ENCODE measurements at regions not wholly inside any gene's neighbourhood (a gene's known extent, or its start where the extent isn't known, plus 50 kb on each side); places are given as distances from the start of the nearest gene placed in this dataset.
A peak's percentile ranks its signal among the peaks of the same experiment; 100 is the strongest.

- peak overlapping the region; percentile 69 for H3K14ac ChIP-seq (replicated peaks; ENCODE audit: low read depth, low read length)
- H3K23ac ChIP-seq (ENCODE audit: low read depth, low read length): 0 out of 2 replicates have a peak overlapping the region, but pooled peaks have one; percentile 33
- peak overlapping the region; percentile 9; the same call in 1 of the 3 replicates for H2BK15ac ChIP-seq (ENCODE audit: low read depth, low read length)
- no TSS peak for BruUV-seq (replicated peaks)
- peak overlapping the region; percentile 86 for H2BK20ac ChIP-seq (ENCODE audit: low read depth, low read length)
- H3K4me1 ChIP-seq (ENCODE audit: control insufficient read depth, insufficient read depth, low read length): peaks cover 18% of the 10 kb centered on the region
- peak overlapping the region; percentile 68 for H2AK9ac ChIP-seq (replicated peaks; ENCODE audit: low read depth, low read length, poor library complexity)
- H3K27ac ChIP-seq (ENCODE audit: insufficient read depth, low read length): peak overlapping the region; percentile 8; the same call in 1 of the 2 replicates
- no peak overlapping the region for H3K9ac ChIP-seq (ENCODE audit: low read depth, low read length)
- H3K9me1 ChIP-seq (ENCODE audit: insufficient read depth, low read length): peaks cover 13% of the 10 kb centered on the region
- H4K5ac ChIP-seq (ENCODE audit: low read depth, low read length): peak overlapping the region; percentile 11; the same call in 1 of the 2 replicates
- DNase-seq (no peak), ATAC-seq (ENCODE audit: low read depth) (no peak)
- H4K8ac ChIP-seq (ENCODE audit: low read depth in 2 of 2, low read length in 2 of 2): peak overlapping the region; percentile 25 to 55; a peak in 3 of 4 replicates
- ChIA-PET CTCF (interaction anchor here (0.5 to 0.9 kb wide), 2 partner anchors 9 to 156 kb away, joined by 3 read pairs; no protein-coding TSS in a partner anchor), POLR2A (ENCODE audit: unreplicated experiment) (no interaction called here)
- peak overlapping the region; percentile 89 for H2BK120ac ChIP-seq (ENCODE audit: low read depth, low read length)
- H2AFZ ChIP-seq (replicated peaks; ENCODE audit: low read length, poor library complexity): peak overlapping the region; percentile 74
- dilution Hi-C loops (cut with HindIII; ENCODE audit: low sequenced_read_pairs, unreplicated experiment) (no loop called here), in situ Hi-C loops (cut with MboI; ENCODE audit: low sequenced_read_pairs) (no loop called here), intact Hi-C loops (cut with micrococcal nuclease) (no loop called here)
- H2AK5ac ChIP-seq (ENCODE audit: low read depth, low read length): peak overlapping the region; percentile 86
- H3K4ac ChIP-seq (ENCODE audit: low read depth, low read length): peak overlapping the region; percentile 82
- no peak overlapping the region; the same call in 1 of the 2 replicates for H3K56ac ChIP-seq (ENCODE audit: extremely low read depth, insufficient read depth, low read length)
- no peak overlapping the region for H3K4me3 ChIP-seq (ENCODE audit: insufficient read depth, low read depth, low read length)
- H3K18ac ChIP-seq (ENCODE audit: low read depth, low read length): peak overlapping the region; percentile 7; the same call in 1 of the 2 replicates
- peak; percentile 90 for TF ChIP-seq POLR2A (IDR thresholded peaks at IDR 0.05; ENCODE audit: low read depth, low read length)
- peak; percentile 89 for TF ChIP-seq CEBPB (IDR thresholded peaks at IDR 0.05; ENCODE audit: low read depth, low read length)
- no peak for TF ChIP-seq CTCF (conservative IDR thresholded peaks at IDR 0.05; ENCODE audit: low read depth, low read length)
- no peak for TF ChIP-seq BHLHE40 (IDR thresholded peaks at IDR 0.05; ENCODE audit: low read depth, low read length)
- no peak for TF ChIP-seq RFX5 (IDR thresholded peaks at IDR 0.05; ENCODE audit: low read depth, low read length)
- no peak for TF ChIP-seq RAD21 (IDR thresholded peaks at IDR 0.05; ENCODE audit: low read length)
- H4K20me1 ChIP-seq (ENCODE audit: insufficient read depth, low read length): no peaks in the 10 kb centered on the region
- no peaks in the 10 kb centered on the region for H3K79me1 ChIP-seq (ENCODE audit: low read depth in 1 of 2, low read length in 2 of 2)
- peak overlapping the region; percentile 11; the same call in 1 of the 2 replicates for H3K4me2 ChIP-seq (ENCODE audit: low read depth, low read length)
- 100% methylated on average over 1 of the region's 3 CpGs; no CpG with 5 or more reads in 1 of the 2 experiments for WGBS, 2 experiments (ENCODE audit: extremely low coverage in 2 of 2, insufficient read length in 1 of 2)
- H4K91ac ChIP-seq (ENCODE audit: insufficient read depth, low read depth, low read length): peak overlapping the region; percentile 63
- no peaks in the 10 kb centered on the region for H3K9me3 ChIP-seq (ENCODE audit: control insufficient read depth, insufficient read depth, low read length)
- H3K27me3 ChIP-seq (ENCODE audit: control insufficient read depth, insufficient read depth, low read length): no peaks in the 10 kb centered on the region
- H3K36me3 ChIP-seq (ENCODE audit: control insufficient read depth, insufficient read depth, low read length): no peaks in the 10 kb centered on the region
- peak overlapping the region; percentile 81 for H2BK5ac ChIP-seq (ENCODE audit: low read depth, low read length, poor library complexity, severe bottlenecking)
Observed at GRCh38 chr11:13118650-13119049, 109.5 kb downstream of the RASSF10 start.

Data from IMR-90 (cell line).